Gastrocnemius medialis (tissue), 4 donors: ENCODE measurements at regions not wholly inside any gene's neighbourhood (a gene's known extent, or its start where the extent isn't known, plus 50 kb on each side); places are given as distances from the start of the nearest gene placed in this dataset.

ENCODE experiments used
- CTCF ChIP-seq, 5 experiments: fragments of 450-650 bp in 3 of 5; fragments of 200-600 bp in 2 of 5; sonication (generic) in 2 of 5; IDR thresholded peaks in 4 of 5; conservative IDR thresholded peaks in 1 of 5; 1 replicate in 4 of 5; 2 replicates in 1 of 5; pipeline ENCODE4 v1.5.1; 2016 to 2019; ENCODE audit warnings: antibody characterized with exemption in 5 of 5, mild to moderate bottlenecking in 3 of 5, moderate library complexity in 3 of 5
- POLR2A ChIP-seq, 2 donors: fragments of 450-650 bp; IDR thresholded peaks; one replicate each; pipeline ENCODE4 v1.6.1; 2017; ENCODE audit warnings: antibody characterized with exemption in 2 of 2, mild to moderate bottlenecking in 2 of 2, moderate library complexity in 2 of 2

DNA sequence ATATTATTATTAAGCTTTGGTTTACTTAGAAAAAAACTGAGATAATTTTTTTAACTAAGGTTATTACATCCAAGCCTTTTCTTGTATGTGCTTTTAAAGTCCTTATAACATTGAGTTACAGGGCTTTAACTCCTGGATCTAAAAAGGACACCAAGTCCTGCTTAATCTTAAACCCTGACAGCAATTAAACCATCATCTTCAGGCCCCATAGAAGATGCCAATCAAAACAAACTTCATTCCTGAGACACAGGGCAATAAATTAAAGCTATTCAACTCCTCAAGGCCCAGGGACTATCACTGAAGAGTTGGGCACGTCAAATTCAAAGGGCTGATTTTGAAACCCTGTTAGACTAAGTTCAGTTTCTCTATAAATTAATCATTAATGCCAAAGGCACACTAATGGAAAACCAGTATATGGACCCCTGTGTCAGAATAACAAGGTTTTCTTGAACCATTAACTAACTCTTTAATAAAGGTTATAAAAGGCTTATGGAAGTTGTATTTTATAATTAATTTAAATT, 1152.6 kb downstream of the NSUN3 start:
- TF ChIP-seq CTCF (IDR thresholded peaks at IDR 0.05 in 4 of 5, conservative IDR thresholded peaks at IDR 0.05 in 1 of 5) (no peak), POLR2A (IDR thresholded peaks at IDR 0.05) (no peak)
